ENCODE measurements at regions not wholly inside any gene's neighbourhood (a gene's known extent, or its start where the extent isn't known, plus 50 kb on each side); places are given as distances from the start of the nearest gene placed in this dataset.

GRCh38 chr6:22727710-22728109 is 158.3 kb downstream of the HDGFL1 start:
- Histone ChIP-seq H3K27ac (ENCODE audit: extremely low read depth, low read depth, low read length) (no peak overlapping the region), H3K4me3 (ENCODE audit: low read depth, low read length) (no peak overlapping the region), H3K9me3 (ENCODE audit: control insufficient read depth, insufficient read depth, low read depth, low read length) (0 out of 2 replicates have a peak, but pooled peaks cover 3% of the 10 kb centered on the region), H3K4me1 (ENCODE audit: control insufficient read depth, insufficient read depth, low read length) (no peaks in the 10 kb centered on the region), H3K36me3 (ENCODE audit: control insufficient read depth in 2 of 2, insufficient read depth in 1 of 2, low read length in 2 of 2) (no peaks in the 10 kb centered on the region)
- POLR2A ChIA-PET: no interaction called here
- TF ChIP-seq ZNF112 (tag by site-specific recombination; IDR thresholded peaks at IDR 0.05) (no peak), ZNF174 (tag by site-specific recombination; IDR thresholded peaks at IDR 0.05) (no peak), ZNF488 (tag by site-specific recombination; IDR thresholded peaks at IDR 0.05) (no peak), ZNF350 (tag by site-specific recombination; IDR thresholded peaks at IDR 0.05) (no peak), HOXC10 (CRISPR knock-in tag; IDR thresholded peaks at IDR 0.05) (no peak), KLF16 (tag by site-specific recombination; IDR thresholded peaks at IDR 0.05) (no peak), ZNF670 (tag by site-specific recombination; IDR thresholded peaks at IDR 0.05; ENCODE audit: low read depth) (no peak), ZNF571 (tag by site-specific recombination; IDR thresholded peaks at IDR 0.05) (no peak), ZNF707 (tag by site-specific recombination; IDR thresholded peaks at IDR 0.05) (no peak), ZNF585B (tag by site-specific recombination; IDR thresholded peaks at IDR 0.05) (no peak), PRDM1 (tag by site-specific recombination; IDR thresholded peaks at IDR 0.05) (no peak)
- CTCF ChIA-PET: interaction anchor here (1.2 kb wide), 1 partner anchor 9 kb away, joined by 5 read pairs; no protein-coding TSS in a partner anchor

- POLR2A ChIA-PET: interaction anchor here (1.1 kb wide), 1 partner anchor 1139 kb away, joined by 3 read pairs; the partner anchor contains the start of gene SOX4
- Histone ChIP-seq H3K9me3 (ENCODE audit: control insufficient read depth, insufficient read depth, low read depth, low read length) (no peaks in the 10 kb centered on the region), H3K4me3 (ENCODE audit: low read depth, low read length) (no peak overlapping the region), H3K27ac (ENCODE audit: extremely low read depth, low read depth, low read length) (no peak overlapping the region), H3K4me1 (ENCODE audit: control insufficient read depth, insufficient read depth, low read length) (no peaks in the 10 kb centered on the region), H3K36me3 (ENCODE audit: control insufficient read depth in 2 of 2, insufficient read depth in 1 of 2, low read length in 2 of 2) (no peaks in the 10 kb centered on the region)
- CTCF ChIA-PET: interaction anchor here (0.6 to 0.8 kb wide), 5 partner anchors 11 to 174 kb away, joined by 3 to 9 read pairs (median 4); no protein-coding TSS in a partner anchor
- TF ChIP-seq ZNF843 (tag by site-specific recombination; IDR thresholded peaks at IDR 0.05) (no peak), ZNF366 (tag by site-specific recombination; conservative IDR thresholded peaks at IDR 0.05) (no peak), ZIC2 (tag by site-specific recombination; IDR thresholded peaks at IDR 0.05) (no peak), ZFP3 (tag by site-specific recombination; IDR thresholded peaks at IDR 0.05; ENCODE audit: low read depth) (no peak), ZNF341 (tag by site-specific recombination; IDR thresholded peaks at IDR 0.05; ENCODE audit: low read depth) (no peak), ZNF24 (tag by site-specific recombination; IDR thresholded peaks at IDR 0.05) (no peak), ZNF624 (tag by site-specific recombination; IDR thresholded peaks at IDR 0.05) (no peak), ZNF157 (tag by site-specific recombination; IDR thresholded peaks at IDR 0.05) (no peak), ZNF791 (tag by site-specific recombination; IDR thresholded peaks at IDR 0.05) (no peak)
These were observed 163.0 kb downstream of the HDGFL1 start for GRCh38 chr6:22732176-22732970.

- CTCF ChIA-PET: interaction anchor here (0.6 to 1.5 kb wide), 10 partner anchors 8 to 1024 kb away, joined by 3 to 7 read pairs (median 4); no protein-coding TSS in a partner anchor
- no peaks in the 10 kb centered on the region for H3K36me3 ChIP-seq (ENCODE audit: control insufficient read depth in 2 of 2, insufficient read depth in 1 of 2, low read length in 2 of 2)
- TF ChIP-seq ZNF26 (tag by site-specific recombination; IDR thresholded peaks at IDR 0.05) (no peak), ZBTB11 (tag by site-specific recombination; conservative IDR thresholded peaks at IDR 0.05; ENCODE audit: low read depth) (no peak), PRDM4 (tag by site-specific recombination; IDR thresholded peaks at IDR 0.05) (no peak)
These were observed 167.4 kb downstream of the HDGFL1 start for GRCh38 chr6:22736740-22737139.

More at GRCh38 chr6:22736740-22737139, 167.4 kb downstream of the HDGFL1 start:
- POLR2A ChIA-PET: no interaction called here
- H3K4me1 ChIP-seq (ENCODE audit: control insufficient read depth, insufficient read depth, low read length): no peaks in the 10 kb centered on the region
- no peak overlapping the region for H3K27ac ChIP-seq (ENCODE audit: extremely low read depth, low read depth, low read length)
- H3K9me3 ChIP-seq (ENCODE audit: control insufficient read depth, insufficient read depth, low read depth, low read length): no peaks in the 10 kb centered on the region
- H3K4me3 ChIP-seq (ENCODE audit: low read depth, low read length): no peak overlapping the region
